Stimulated activated effector memory CD8-positive, alpha-beta T cell treated with anti-CD3 and anti-CD28 coated beads, Interleukin-12 subunit alpha, Interleukin-12 subunit beta, amount 100 ng/mL, for 72 hours (primary cell): ENCODE measurements at regions not wholly inside any gene's neighbourhood (a gene's known extent, or its start where the extent isn't known, plus 50 kb on each side); places are given as distances from the start of the nearest gene placed in this dataset.

Experiments used
- ATAC-seq: fragments of 150-1000 bp; cut with Tn5 transposase; 2 replicates; pipeline ENCODE4 v1.10.0; 2021
- DNase-seq, 2 donors: peaks; one replicate each; pipeline ENCODE4 v3.0.0; 2021 to 2022; ENCODE audit warnings: low spot score in 2 of 2
- H3K27ac Mint-ChIP-seq: one replicate; pipeline ENCODE4 v1.8.0; 2022; ENCODE audit warnings: mild to moderate bottlenecking, mixed read lengths
- H3K36me3 Mint-ChIP-seq: one replicate; pipeline ENCODE4 v1.8.0; 2022; ENCODE audit warnings: mild to moderate bottlenecking, mixed read lengths
- H3K4me1 Mint-ChIP-seq: one replicate; pipeline ENCODE4 v1.8.0; 2022; ENCODE audit warnings: mixed read lengths
- H3K4me3 Mint-ChIP-seq: one replicate; pipeline ENCODE4 v1.8.0; 2022; ENCODE audit warnings: mild to moderate bottlenecking, mixed read lengths
- H3K9me3 Mint-ChIP-seq: one replicate; pipeline ENCODE4 v1.8.0; 2022; ENCODE audit warnings: mixed read lengths

- peaks cover 3% of the 10 kb centered on the region for H3K9me3 Mint-ChIP-seq
- ATAC-seq (peak; percentile 89), DNase-seq (peak in 1 of 2 donors; percentile 58)
- H3K27ac Mint-ChIP-seq, result no peak overlapping the region
- H3K4me3 Mint-ChIP-seq, result peak overlapping the region; percentile 38
- H3K36me3 Mint-ChIP-seq, result peaks cover 6% of the 10 kb centered on the region
- H3K4me1 Mint-ChIP-seq, result peaks cover 29% of the 10 kb centered on the region
Observed at GRCh38 chr2:7774481-7774880, 857.3 kb downstream of the RNF144A start.

- Mint-ChIP-seq H3K27ac (no peak overlapping the region), H3K4me3 (no peak overlapping the region), H3K36me3 (peaks cover 6% of the 10 kb centered on the region), H3K9me3 (no peaks in the 10 kb centered on the region), H3K4me1 (peaks cover 27% of the 10 kb centered on the region)
- DNase-seq (peak in 1 of 2 donors; percentile 17), ATAC-seq (no peak)
Observed at GRCh38 chr2:7777668-7778067, 860.5 kb downstream of the RNF144A start.

GRCh38 chr2:7780321-7780720 lies 863.1 kb downstream of the RNF144A start:
- ATAC-seq, result no peak

GRCh38 chr2:7785700-7786099 lies 868.5 kb downstream of the RNF144A start:
- no peak overlapping the region for H3K27ac Mint-ChIP-seq
- no peak overlapping the region for H3K4me3 Mint-ChIP-seq
- ATAC-seq (no peak), DNase-seq (no peak)
- H3K9me3 Mint-ChIP-seq, result no peaks in the 10 kb centered on the region
- peaks cover 8% of the 10 kb centered on the region for H3K4me1 Mint-ChIP-seq
- no peaks in the 10 kb centered on the region for H3K36me3 Mint-ChIP-seq

More at GRCh38 chr2:7780321-7780720, 863.1 kb downstream of the RNF144A start:
- DNase-seq, result no peak
- H3K4me1 Mint-ChIP-seq, result peaks cover 9% of the 10 kb centered on the region
- no peak overlapping the region for H3K27ac Mint-ChIP-seq
- H3K36me3 Mint-ChIP-seq, result no peaks in the 10 kb centered on the region
- H3K4me3 Mint-ChIP-seq, result no peak overlapping the region
- H3K9me3 Mint-ChIP-seq, result no peaks in the 10 kb centered on the region

GRCh38 chr2:7788736-7789135 lies 871.5 kb downstream of the RNF144A start:
- Mint-ChIP-seq H3K4me3 (no peak overlapping the region), H3K27ac (no peak overlapping the region), H3K4me1 (no peaks in the 10 kb centered on the region), H3K36me3 (no peaks in the 10 kb centered on the region), H3K9me3 (no peaks in the 10 kb centered on the region)
- DNase-seq (no peak), ATAC-seq (no peak)

- Mint-ChIP-seq H3K27ac (no peak overlapping the region), H3K36me3 (no peaks in the 10 kb centered on the region), H3K4me1 (peaks cover 6% of the 10 kb centered on the region), H3K9me3 (no peaks in the 10 kb centered on the region), H3K4me3 (no peak overlapping the region)
- DNase-seq, result no peak
- no peak for ATAC-seq
Observed at GRCh38 chr2:7792031-7792651, 874.9 kb downstream of the RNF144A start.

- DNase-seq (no peak), ATAC-seq (no peak)
- peaks cover 6% of the 10 kb centered on the region for H3K9me3 Mint-ChIP-seq
- H3K4me1 Mint-ChIP-seq, result peaks cover 6% of the 10 kb centered on the region
- H3K4me3 Mint-ChIP-seq, result no peak overlapping the region
- no peak overlapping the region for H3K27ac Mint-ChIP-seq
- H3K36me3 Mint-ChIP-seq, result no peaks in the 10 kb centered on the region
Observed at GRCh38 chr2:7795778-7796563, 878.8 kb downstream of the RNF144A start.

GRCh38 chr2:7800031-7800430 lies 881.8 kb upstream of the ID2 start:
- Mint-ChIP-seq H3K4me1 (peaks cover 6% of the 10 kb centered on the region), H3K4me3 (no peak overlapping the region), H3K9me3 (peaks cover 8% of the 10 kb centered on the region), H3K27ac (no peak overlapping the region), H3K36me3 (no peaks in the 10 kb centered on the region)
- ATAC-seq, result no peak
- no peak for DNase-seq

- no peak overlapping the region for H3K4me3 Mint-ChIP-seq
- no peaks in the 10 kb centered on the region for H3K4me1 Mint-ChIP-seq
- no peak overlapping the region for H3K27ac Mint-ChIP-seq
- no peaks in the 10 kb centered on the region for H3K36me3 Mint-ChIP-seq
- ATAC-seq, result no peak
- DNase-seq, result no peak
- H3K9me3 Mint-ChIP-seq, result peaks cover 8% of the 10 kb centered on the region
Observed at GRCh38 chr2:7801212-7801611, 880.6 kb upstream of the ID2 start.

- Mint-ChIP-seq H3K36me3 (no peaks in the 10 kb centered on the region), H3K4me1 (no peaks in the 10 kb centered on the region), H3K27ac (no peak overlapping the region), H3K4me3 (no peak overlapping the region), H3K9me3 (peaks cover 8% of the 10 kb centered on the region)
- no peak for DNase-seq
- ATAC-seq, result no peak
Observed at GRCh38 chr2:7803515-7803914, 878.3 kb upstream of the ID2 start.

GRCh38 chr2:7809640-7810039 lies 872.2 kb upstream of the ID2 start:
- Mint-ChIP-seq H3K4me3 (no peak overlapping the region), H3K27ac (no peak overlapping the region), H3K9me3 (no peaks in the 10 kb centered on the region), H3K4me1 (peaks cover 6% of the 10 kb centered on the region), H3K36me3 (no peaks in the 10 kb centered on the region)
- DNase-seq (no peak), ATAC-seq (no peak)

- ATAC-seq (no peak), DNase-seq (no peak)
- Mint-ChIP-seq H3K4me3 (no peak overlapping the region), H3K4me1 (peaks cover 6% of the 10 kb centered on the region), H3K36me3 (no peaks in the 10 kb centered on the region), H3K9me3 (no peaks in the 10 kb centered on the region), H3K27ac (no peak overlapping the region)
Observed at GRCh38 chr2:7811073-7811472, 870.8 kb upstream of the ID2 start.

- Mint-ChIP-seq H3K4me3 (no peak overlapping the region), H3K36me3 (no peaks in the 10 kb centered on the region), H3K27ac (no peak overlapping the region), H3K4me1 (peaks cover 6% of the 10 kb centered on the region), H3K9me3 (no peaks in the 10 kb centered on the region)
- no peak for DNase-seq
- ATAC-seq, result no peak
Observed at GRCh38 chr2:7812231-7812995, 869.4 kb upstream of the ID2 start.

- Mint-ChIP-seq H3K4me3 (no peak overlapping the region), H3K27ac (no peak overlapping the region), H3K9me3 (no peaks in the 10 kb centered on the region)
Observed at GRCh38 chr2:7813541-7814292, 868.1 kb upstream of the ID2 start.

GRCh38 chr2:7815726-7816125 lies 866.1 kb upstream of the ID2 start:
- DNase-seq, result no peak
- Mint-ChIP-seq H3K4me1 (no peaks in the 10 kb centered on the region), H3K36me3 (no peaks in the 10 kb centered on the region), H3K9me3 (no peaks in the 10 kb centered on the region), H3K27ac (peak overlapping the region; percentile 4), H3K4me3 (no peak overlapping the region)
- ATAC-seq, result no peak

More at GRCh38 chr2:7813541-7814292, 868.1 kb upstream of the ID2 start:
- Mint-ChIP-seq H3K36me3 (no peaks in the 10 kb centered on the region), H3K4me1 (peaks cover 6% of the 10 kb centered on the region)
- ATAC-seq (no peak), DNase-seq (no peak)
